CD8-positive, alpha-beta memory T cell (primary cell): ENCODE measurements at regions not wholly inside any gene's neighbourhood (a gene's known extent, or its start where the extent isn't known, plus 50 kb on each side); places are given as distances from the start of the nearest gene placed in this dataset.
"Not testable (repeated sequence)": the region's sequence is repeated elsewhere in the genome, so short reads cannot be mapped to it uniquely, and the experiment has no call there.

ENCODE experiments used
- CTCF ChIA-PET: fragments of 350-600 bp; sonication (Branson Sonifier 250); formaldehyde crosslinking; loops from one replicate; lab custom pipeline; 2021; ENCODE audit warnings: antibody characterized with exemption; lab: Charles Lee
- POLR2A ChIA-PET: fragments of 350-600 bp; sonication (Branson Sonifier 250); formaldehyde crosslinking; loops from one replicate; lab custom pipeline; 2021; ENCODE audit warnings: antibody characterized with exemption; lab: Charles Lee
- DNase-seq, 5 donors: peaks; one replicate each; pipeline versions ENCODE4 v3.0.0 to v3.0.0-alpha.2; 2020 to 2022; ENCODE audit warnings: mixed read lengths in 1 of 5
- H3K27ac ChIP-seq: one replicate; pipeline ENCODE4 v1.7.0; 2013; ENCODE audit warnings: low read depth, mild to moderate bottlenecking, low read length, moderate library complexity
- H3K27me3 ChIP-seq: 2 replicates; pipeline ENCODE4 v1.7.0; 2013; ENCODE audit warnings: low read length, mild to moderate bottlenecking; ENCODE audit not compliant: insufficient read depth, poor library complexity, severe bottlenecking
- H3K36me3 ChIP-seq: 2 replicates; pipeline ENCODE4 v1.7.0; 2013; ENCODE audit warnings: mild to moderate bottlenecking, low read length, moderate library complexity; ENCODE audit not compliant: insufficient read depth
- H3K4me1 ChIP-seq: 2 replicates; pipeline ENCODE4 v1.7.0; 2013; ENCODE audit warnings: mild to moderate bottlenecking, low read length, moderate library complexity; ENCODE audit not compliant: insufficient read depth
- H3K4me3 ChIP-seq: 2 replicates; pipeline ENCODE4 v1.7.0; 2013; ENCODE audit warnings: mild to moderate bottlenecking, low read length
- H3K9me3 ChIP-seq: 2 replicates; pipeline ENCODE4 v1.7.0; 2013; ENCODE audit warnings: mild to moderate bottlenecking, low read length
- H3K27ac Mint-ChIP-seq, 8 donors: one replicate each; pipeline ENCODE4 v1.8.0; 2020 to 2021; ENCODE audit warnings: mixed read lengths in 8 of 8, mild to moderate bottlenecking in 6 of 8, inconsistent platforms in 3 of 8, moderate library complexity in 3 of 8
- H3K27me3 Mint-ChIP-seq, 2 donors: one replicate each; pipeline ENCODE4 v1.8.0; 2020 to 2021; ENCODE audit warnings: mixed read lengths in 2 of 2, mild to moderate bottlenecking in 1 of 2, moderate library complexity in 1 of 2
- H3K36me3 Mint-ChIP-seq, 3 donors: one replicate each; pipeline ENCODE4 v1.8.0; 2020 to 2021; ENCODE audit warnings: mixed read lengths in 3 of 3, inconsistent platforms in 1 of 3, mild to moderate bottlenecking in 1 of 3
- H3K4me1 Mint-ChIP-seq, 3 donors: one replicate each; pipeline ENCODE4 v1.8.0; 2020 to 2021; ENCODE audit warnings: mixed read lengths in 3 of 3, inconsistent platforms in 1 of 3, mild to moderate bottlenecking in 1 of 3
- H3K4me3 Mint-ChIP-seq, 7 donors: one replicate each; pipeline ENCODE4 v1.8.0; 2020 to 2021; ENCODE audit warnings: mixed read lengths in 7 of 7, mild to moderate bottlenecking in 6 of 7, moderate library complexity in 4 of 7, inconsistent platforms in 2 of 7
- H3K9me3 Mint-ChIP-seq, 5 donors: one replicate each; pipeline ENCODE4 v1.8.0; 2020 to 2022; ENCODE audit warnings: mixed read lengths in 5 of 5, mild to moderate bottlenecking in 3 of 5, moderate library complexity in 2 of 5, inconsistent platforms in 1 of 5

DNA sequence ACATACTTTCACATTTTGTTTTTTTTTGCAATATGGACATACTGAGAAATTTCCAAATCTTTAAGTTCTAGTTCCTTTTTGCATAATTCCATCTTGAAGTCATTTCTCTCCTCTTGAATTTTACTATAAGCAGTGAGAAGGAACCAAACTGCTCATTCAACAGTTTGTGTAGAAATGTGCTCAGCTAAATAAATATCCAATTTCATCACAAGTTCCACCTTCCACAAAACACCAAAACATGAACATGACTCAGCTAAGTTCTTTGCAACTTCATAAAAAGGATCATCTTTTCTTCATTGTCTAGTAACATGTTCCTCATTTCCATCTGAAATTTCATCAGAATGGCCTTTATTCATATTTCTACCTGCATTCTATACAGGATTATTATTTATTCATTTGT is 77.3 kb upstream of the FGF13 start:
- no peak for DNase-seq
- Histone ChIP-seq H3K27ac (no peak overlapping the region), H3K4me3 (no peak overlapping the region), H3K27me3 (no peaks in the 10 kb centered on the region), H3K36me3 (no peaks in the 10 kb centered on the region), H3K9me3 (no peaks in the 10 kb centered on the region), H3K4me1 (no peaks in the 10 kb centered on the region)
- ChIA-PET CTCF (no interaction called here), POLR2A (no interaction called here)
- Mint-ChIP-seq H3K9me3 (peaks cover 0 to 5% (median 0%) of the 10 kb centered on the region in 5 donors), H3K4me3 (no peak overlapping the region), H3K4me1 (no peaks in the 10 kb centered on the region), H3K27me3 (peaks cover 0 to 3% of the 10 kb centered on the region in 2 donors), H3K36me3 (no peaks in the 10 kb centered on the region), H3K27ac (no peak overlapping the region)

DNA sequence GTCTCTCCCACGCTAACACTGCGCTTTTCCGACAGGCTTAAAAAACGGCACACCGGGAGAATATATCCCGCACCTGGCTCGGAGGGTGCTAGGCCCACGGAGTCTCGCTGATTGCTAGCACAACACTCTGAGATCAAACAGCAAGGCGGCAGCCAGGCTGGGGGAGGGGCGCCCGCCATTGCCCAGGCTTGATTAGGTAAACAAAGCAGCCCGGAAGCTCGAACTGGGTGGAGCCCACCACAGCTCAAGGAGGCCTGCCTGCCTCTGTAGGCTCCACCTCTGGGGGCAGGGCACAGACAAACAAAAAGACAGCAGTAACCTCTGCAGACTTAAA is 67.0 kb upstream of the FGF13 start:
- peak overlapping the region in 1 of 7 donors; percentile 40 for H3K4me3 Mint-ChIP-seq
- CTCF ChIA-PET, POLR2A ChIA-PET, H3K27me3 ChIP-seq, DNase-seq, H3K4me1 Mint-ChIP-seq, H3K4me3 ChIP-seq, H3K36me3 ChIP-seq, H3K27ac ChIP-seq, H3K27ac Mint-ChIP-seq, H3K36me3 Mint-ChIP-seq, H3K9me3 Mint-ChIP-seq, H3K27me3 Mint-ChIP-seq, H3K9me3 ChIP-seq, H3K4me1 ChIP-seq: not testable (repeated sequence)

DNA sequence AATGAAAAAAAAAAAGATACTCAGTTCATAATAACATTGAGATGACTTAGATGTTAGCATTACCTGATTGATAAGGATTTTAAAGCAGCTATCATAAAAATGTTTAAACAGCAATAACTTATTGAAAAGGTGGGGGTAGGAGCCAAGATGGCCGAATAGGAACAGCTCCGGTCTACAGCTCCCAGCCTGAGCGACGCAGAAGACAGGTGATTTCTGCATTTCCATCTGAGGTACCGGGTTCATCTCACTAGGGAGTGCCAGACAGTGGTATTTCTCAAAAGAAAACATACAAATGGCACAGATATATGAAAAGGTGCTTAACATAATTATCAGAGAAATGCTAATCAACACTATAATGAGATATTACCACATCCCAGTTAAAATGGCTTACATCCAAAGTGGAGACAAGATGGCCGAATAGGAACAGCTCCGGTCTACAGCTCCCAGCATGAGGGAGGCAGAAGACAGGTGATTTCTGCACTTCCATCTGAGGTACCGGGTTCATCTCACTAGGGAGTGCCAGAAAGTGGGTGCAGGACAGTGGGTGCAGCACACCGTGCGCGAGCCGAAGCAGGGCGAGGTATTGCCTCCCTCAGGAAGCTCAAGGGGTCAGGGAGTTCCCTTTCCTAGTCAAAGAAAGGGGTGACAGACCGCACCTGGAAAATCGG is 66.5 kb upstream of the FGF13 start:
- POLR2A ChIA-PET, H3K36me3 ChIP-seq, H3K4me3 ChIP-seq, H3K27me3 ChIP-seq, H3K4me1 Mint-ChIP-seq, H3K4me1 ChIP-seq, DNase-seq, H3K9me3 Mint-ChIP-seq, CTCF ChIA-PET, H3K27me3 Mint-ChIP-seq, H3K9me3 ChIP-seq, H3K36me3 Mint-ChIP-seq, H3K27ac ChIP-seq, H3K4me3 Mint-ChIP-seq: not testable (repeated sequence)
- H3K27ac Mint-ChIP-seq, result peak overlapping the region in 1 of 8 donors; percentile 71

DNA sequence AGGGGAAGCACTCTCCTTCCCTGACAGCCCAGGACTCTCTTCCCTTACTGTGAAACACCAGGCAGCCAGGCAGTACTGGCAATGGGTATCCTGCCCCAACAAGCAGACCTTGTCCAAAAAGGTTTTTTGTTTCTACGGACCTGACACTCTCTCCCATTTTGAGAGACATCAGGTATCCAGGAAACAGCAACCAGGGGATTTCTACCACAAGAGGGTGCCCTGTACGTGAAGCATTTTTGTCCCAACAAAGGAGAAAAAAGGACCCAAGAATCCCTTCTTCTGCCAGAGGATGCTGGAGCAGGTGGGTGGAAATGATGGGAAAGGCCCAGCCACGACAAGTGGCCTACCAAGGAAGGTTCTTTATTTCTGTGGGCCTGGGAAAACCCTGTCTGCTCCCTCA is 65.7 kb upstream of the FGF13 start:
- ChIA-PET CTCF (no interaction called here), POLR2A (no interaction called here)
- Histone ChIP-seq H3K36me3 (no peaks in the 10 kb centered on the region), H3K4me1 (no peaks in the 10 kb centered on the region), H3K4me3 (no peak overlapping the region), H3K27me3 (no peaks in the 10 kb centered on the region), H3K27ac (no peak overlapping the region), H3K9me3 (no peaks in the 10 kb centered on the region)
- no peak for DNase-seq
- H3K36me3 Mint-ChIP-seq, result no peaks in the 10 kb centered on the region
- peaks cover 0 to 2% (median 0%) of the 10 kb centered on the region in 5 donors for H3K9me3 Mint-ChIP-seq
- no peak overlapping the region for H3K4me3 Mint-ChIP-seq
- peak overlapping the region in 2 of 8 donors; percentile 4 to 71 for H3K27ac Mint-ChIP-seq
- peaks cover 0 to 4% of the 10 kb centered on the region in 2 donors for H3K27me3 Mint-ChIP-seq
- H3K4me1 Mint-ChIP-seq, result no peaks in the 10 kb centered on the region

DNA sequence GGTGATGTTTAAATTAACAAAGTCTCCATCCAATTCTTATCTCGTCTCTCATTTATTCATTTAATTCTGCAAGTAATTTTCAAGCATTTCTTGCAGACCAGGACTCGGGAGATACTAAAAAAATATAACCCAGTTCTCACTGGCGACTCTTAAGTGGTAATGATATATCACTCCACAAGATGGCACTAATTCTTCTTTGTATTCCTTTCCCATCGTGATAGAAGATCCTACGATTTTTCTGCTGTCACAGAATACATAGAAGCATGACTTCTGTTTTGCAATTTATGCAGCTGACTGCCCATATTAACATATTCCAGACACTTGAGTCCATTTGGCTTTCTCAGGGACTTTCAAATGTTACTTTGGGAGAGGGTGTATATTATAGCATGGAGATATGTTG is 64.0 kb upstream of the FGF13 start:
- Mint-ChIP-seq H3K27me3 (peaks cover 0 to 4% of the 10 kb centered on the region in 2 donors), H3K4me1 (no peaks in the 10 kb centered on the region), H3K27ac (no peak overlapping the region), H3K9me3 (no peaks in the 10 kb centered on the region), H3K36me3 (no peaks in the 10 kb centered on the region), H3K4me3 (no peak overlapping the region)
- DNase-seq, result no peak
- ChIA-PET CTCF (no interaction called here), POLR2A (no interaction called here)
- Histone ChIP-seq H3K27me3 (no peaks in the 10 kb centered on the region), H3K27ac (no peak overlapping the region), H3K36me3 (no peaks in the 10 kb centered on the region), H3K4me1 (no peaks in the 10 kb centered on the region), H3K9me3 (no peaks in the 10 kb centered on the region), H3K4me3 (no peak overlapping the region)

DNA sequence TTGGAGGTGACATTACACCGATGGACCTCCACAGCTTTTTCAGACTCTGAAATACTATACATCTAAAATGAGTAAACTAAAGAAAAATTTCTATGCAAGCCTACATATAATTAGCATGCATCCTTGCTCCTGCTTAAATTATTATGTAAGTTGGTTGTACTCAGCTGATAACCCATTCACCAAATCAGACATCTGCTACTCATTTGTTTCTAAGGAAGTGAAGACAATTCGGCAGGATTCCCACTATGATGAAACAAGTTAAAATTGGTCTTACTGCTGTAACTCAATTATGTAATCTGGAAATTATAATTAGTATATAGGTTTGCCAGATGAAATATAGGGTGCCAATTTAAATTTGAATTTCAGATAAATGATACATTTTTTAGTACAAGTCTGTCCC is 59.5 kb upstream of the FGF13 start:
- Mint-ChIP-seq H3K27ac (no peak overlapping the region), H3K9me3 (no peaks in the 10 kb centered on the region), H3K4me1 (no peaks in the 10 kb centered on the region), H3K27me3 (no peaks in the 10 kb centered on the region), H3K36me3 (no peaks in the 10 kb centered on the region), H3K4me3 (no peak overlapping the region)
- POLR2A ChIA-PET, result no interaction called here
- Histone ChIP-seq H3K27ac (no peak overlapping the region), H3K36me3 (no peaks in the 10 kb centered on the region), H3K27me3 (no peaks in the 10 kb centered on the region), H3K9me3 (no peaks in the 10 kb centered on the region), H3K4me3 (no peak overlapping the region), H3K4me1 (no peaks in the 10 kb centered on the region)
- DNase-seq, result no peak
- CTCF ChIA-PET, result no interaction called here

DNA sequence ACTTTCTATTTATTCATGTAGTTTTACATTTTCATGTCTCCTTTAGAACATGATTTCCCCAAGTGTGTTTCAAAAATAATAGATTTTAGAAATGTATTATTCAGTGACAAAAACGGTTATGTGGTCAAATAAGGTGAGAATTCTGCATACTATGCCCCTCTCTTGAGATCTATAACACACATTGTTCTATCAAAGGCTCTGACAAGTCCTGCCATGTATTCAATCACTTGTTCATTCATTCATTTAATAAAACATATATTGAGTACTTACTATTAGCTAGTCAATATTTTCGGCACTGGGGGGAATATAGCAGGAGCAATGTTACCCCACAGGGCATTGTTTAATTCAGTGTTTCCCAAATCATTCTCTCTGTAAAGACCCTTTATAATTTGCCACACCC is 58.4 kb upstream of the FGF13 start:
- Histone ChIP-seq H3K36me3 (no peaks in the 10 kb centered on the region), H3K27ac (no peak overlapping the region), H3K9me3 (no peaks in the 10 kb centered on the region), H3K27me3 (no peaks in the 10 kb centered on the region), H3K4me3 (no peak overlapping the region), H3K4me1 (no peaks in the 10 kb centered on the region)
- Mint-ChIP-seq H3K36me3 (no peaks in the 10 kb centered on the region), H3K4me1 (no peaks in the 10 kb centered on the region), H3K27ac (peak overlapping the region in 1 of 8 donors; percentile 14), H3K4me3 (no peak overlapping the region), H3K9me3 (no peaks in the 10 kb centered on the region), H3K27me3 (no peaks in the 10 kb centered on the region)
- DNase-seq, result no peak
- CTCF ChIA-PET, result no interaction called here
- POLR2A ChIA-PET, result no interaction called here

DNA sequence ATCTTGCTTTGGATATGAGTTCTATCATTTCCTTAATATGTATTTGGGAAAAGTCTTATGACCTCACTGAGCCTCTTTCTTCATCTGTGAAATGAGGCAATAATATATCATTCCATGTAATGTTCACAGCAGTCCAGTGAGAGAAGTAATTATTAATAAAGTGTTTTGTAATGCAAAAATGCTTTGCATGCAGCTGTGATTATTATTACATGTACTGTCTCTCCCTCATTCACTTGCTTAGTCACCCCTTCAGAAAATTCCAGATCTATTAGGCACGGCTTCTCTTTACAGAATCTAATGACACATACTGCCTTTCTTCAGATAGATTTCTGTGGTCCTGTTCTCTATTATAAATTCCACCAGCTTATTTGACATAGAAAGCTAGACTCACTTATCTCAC is 53.5 kb upstream of the FGF13 start:
- Histone ChIP-seq H3K27me3 (no peaks in the 10 kb centered on the region), H3K4me1 (no peaks in the 10 kb centered on the region), H3K27ac (no peak overlapping the region), H3K9me3 (no peaks in the 10 kb centered on the region), H3K4me3 (no peak overlapping the region), H3K36me3 (no peaks in the 10 kb centered on the region)
- no peaks in the 10 kb centered on the region for H3K36me3 Mint-ChIP-seq
- ChIA-PET POLR2A (no interaction called here), CTCF (no interaction called here)
- peaks cover 0 to 2% (median 0%) of the 10 kb centered on the region in 5 donors for H3K9me3 Mint-ChIP-seq
- DNase-seq, result no peak
- H3K27ac Mint-ChIP-seq, result no peak overlapping the region
- no peaks in the 10 kb centered on the region for H3K27me3 Mint-ChIP-seq
- H3K4me1 Mint-ChIP-seq, result no peaks in the 10 kb centered on the region
- no peak overlapping the region for H3K4me3 Mint-ChIP-seq

DNA sequence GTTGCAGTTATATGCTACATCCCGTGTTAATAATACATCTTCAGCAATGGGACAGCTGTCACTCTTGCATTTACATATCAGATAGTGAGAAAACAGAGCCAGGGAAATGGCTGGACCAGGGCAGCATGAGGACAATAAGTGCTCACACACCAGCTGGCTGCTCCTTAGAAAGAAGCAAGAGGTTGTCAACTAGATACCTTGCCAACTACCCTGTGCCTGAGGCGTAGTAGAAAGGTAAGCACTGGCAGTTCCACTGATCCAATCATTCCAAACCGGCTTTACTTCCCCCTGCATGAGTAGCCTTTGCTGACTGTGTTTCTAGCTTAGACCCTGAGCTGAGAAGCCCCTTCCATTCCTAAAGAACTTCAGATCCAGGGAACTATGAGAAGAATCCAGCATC is 52.2 kb upstream of the FGF13 start:
- H3K27ac Mint-ChIP-seq, result no peak overlapping the region
- Histone ChIP-seq H3K9me3 (no peaks in the 10 kb centered on the region), H3K27me3 (no peaks in the 10 kb centered on the region), H3K36me3 (no peaks in the 10 kb centered on the region), H3K4me1 (no peaks in the 10 kb centered on the region), H3K4me3 (no peak overlapping the region), H3K27ac (no peak overlapping the region)
- no peaks in the 10 kb centered on the region for H3K36me3 Mint-ChIP-seq
- no peaks in the 10 kb centered on the region for H3K27me3 Mint-ChIP-seq
- ChIA-PET POLR2A (no interaction called here), CTCF (no interaction called here)
- H3K4me1 Mint-ChIP-seq, result no peaks in the 10 kb centered on the region
- DNase-seq, result no peak
- no peak overlapping the region for H3K4me3 Mint-ChIP-seq
- peaks cover 0 to 2% (median 0%) of the 10 kb centered on the region in 5 donors for H3K9me3 Mint-ChIP-seq
